HG02678 (cell line): ENCODE measurements at regions not wholly inside any gene's neighbourhood (a gene's known extent, or its start where the extent isn't known, plus 50 kb on each side); places are given as distances from the start of the nearest gene placed in this dataset.

Source experiments
- ATAC-seq: cut with Tn5 transposase; IDR thresholded peaks from one replicate; pipeline ENCODE4 v1.9.1; 2021; ENCODE audit warnings: mild to moderate bottlenecking, moderate library complexity; ENCODE audit not compliant: unreplicated experiment

GRCh38 chr19:28427376-28428083 is 785.4 kb downstream of the UQCRFS1 start:
- ATAC-seq: no peak

GRCh38 chr19:28426730-28427225 is 786.2 kb downstream of the UQCRFS1 start:
- ATAC-seq: no peak

- no peak for ATAC-seq
Measured at GRCh38 chr19:28426110-28426729, 786.7 kb downstream of the UQCRFS1 start.

GRCh38 chr19:28425046-28425931 is 787.7 kb downstream of the UQCRFS1 start:
- no peak for ATAC-seq

- no peak for ATAC-seq
Measured at GRCh38 chr19:28424662-28425045, 788.3 kb downstream of the UQCRFS1 start.

- ATAC-seq: no peak
Measured at GRCh38 chr19:28424077-28424476, 788.9 kb downstream of the UQCRFS1 start.

- no peak for ATAC-seq
Measured at GRCh38 chr19:28422791-28423650, 789.9 kb downstream of the UQCRFS1 start.

GRCh38 chr19:28422046-28422445 is 790.9 kb downstream of the UQCRFS1 start:
- no peak for ATAC-seq

GRCh38 chr19:28420811-28421550 is 792.0 kb downstream of the UQCRFS1 start:
- ATAC-seq: no peak

GRCh38 chr19:28419312-28419711 is 793.6 kb downstream of the UQCRFS1 start:
- no peak for ATAC-seq

- ATAC-seq: no peak
Measured at GRCh38 chr19:28417361-28417760, 795.6 kb downstream of the UQCRFS1 start.

- ATAC-seq: no peak
Measured at GRCh38 chr19:28416245-28416644, 796.7 kb downstream of the UQCRFS1 start.

- ATAC-seq: no peak
Measured at GRCh38 chr19:28414748-28415147, 798.2 kb downstream of the UQCRFS1 start.

GRCh38 chr19:28409859-28410258 is 803.1 kb downstream of the UQCRFS1 start:
- no peak for ATAC-seq

GRCh38 chr19:28406966-28407365 is 806.0 kb downstream of the UQCRFS1 start:
- no peak for ATAC-seq

GRCh38 chr19:28405346-28405742 is 807.6 kb downstream of the UQCRFS1 start:
- ATAC-seq: no peak

GRCh38 chr19:28404472-28404871 is 808.5 kb downstream of the UQCRFS1 start:
- ATAC-seq: no peak

GRCh38 chr19:28403690-28404089 is 809.3 kb downstream of the UQCRFS1 start:
- ATAC-seq: no peak

- ATAC-seq: no peak
Measured at GRCh38 chr19:28402701-28403290, 810.2 kb downstream of the UQCRFS1 start.
